Progenitor cell of endocrine pancreas (in vitro differentiated cells): ENCODE measurements at regions not wholly inside any gene's neighbourhood (a gene's known extent, or its start where the extent isn't known, plus 50 kb on each side); places are given as distances from the start of the nearest gene placed in this dataset.
"Not testable (repeated sequence)": the region's sequence is repeated elsewhere in the genome, so short reads cannot be mapped to it uniquely, and the experiment has no call there.

Source experiments
- DNase-seq: peaks from one replicate; pipeline ENCODE4 v3.0.0; 2021; ENCODE audit warnings: low spot score; ENCODE audit not compliant: unreplicated experiment
- H3K27ac Mint-ChIP-seq: 2 replicates; pipeline ENCODE4 v1.8.0; 2021; ENCODE audit warnings: mild to moderate bottlenecking, moderate library complexity, mixed read lengths
- H3K27me3 Mint-ChIP-seq: 2 replicates; pipeline ENCODE4 v1.8.0; 2021; ENCODE audit warnings: mixed read lengths
- H3K36me3 Mint-ChIP-seq: 2 replicates; pipeline ENCODE4 v1.8.0; 2022; ENCODE audit warnings: mixed read lengths; ENCODE audit not compliant: insufficient read depth
- H3K4me1 Mint-ChIP-seq: 2 replicates; pipeline ENCODE4 v1.8.0; 2021; ENCODE audit warnings: low read depth, mixed read lengths
- H3K4me3 Mint-ChIP-seq: 2 replicates; pipeline ENCODE4 v1.8.0; 2021; ENCODE audit warnings: low read depth, mild to moderate bottlenecking, moderate library complexity, mixed read lengths
- H3K9me3 Mint-ChIP-seq: 2 replicates; pipeline ENCODE4 v1.8.0; 2021; ENCODE audit warnings: low read depth, mixed read lengths
- CTCF ChIP-seq: fragments of 200-600 bp; sonication (generic); IDR thresholded peaks from one replicate; pipeline ENCODE4 v1.5.0; 2021; ENCODE audit warnings: antibody characterized with exemption, mild to moderate bottlenecking; ENCODE audit not compliant: unreplicated experiment

DNA sequence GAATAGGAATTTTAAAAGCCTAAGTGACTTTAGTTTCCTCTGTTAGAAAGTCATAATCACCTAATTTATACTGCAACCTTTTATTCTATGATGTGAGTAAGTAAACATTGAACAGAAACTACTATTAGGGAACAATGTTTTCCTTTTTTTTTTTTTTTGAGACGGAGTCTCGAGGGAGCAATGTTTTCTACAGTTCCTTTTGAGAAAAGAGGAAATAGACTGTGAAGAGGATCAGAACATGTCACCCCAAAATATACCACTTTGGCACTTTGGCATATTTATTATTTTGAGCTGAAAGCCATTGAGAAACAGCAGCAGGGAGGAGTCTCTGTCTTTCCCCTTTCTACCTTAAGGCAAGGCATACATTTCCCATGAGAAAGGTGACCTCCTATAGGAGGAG lies 162.7 kb upstream of the CNOT2 start:
- no peak for DNase-seq
- H3K36me3 Mint-ChIP-seq, result no peaks in the 10 kb centered on the region
- no peak overlapping the region for H3K4me3 Mint-ChIP-seq
- no peaks in the 10 kb centered on the region for H3K27me3 Mint-ChIP-seq
- H3K27ac Mint-ChIP-seq, result no peak overlapping the region
- TF ChIP-seq CTCF, result no peak
- peaks cover 9% of the 10 kb centered on the region for H3K9me3 Mint-ChIP-seq
- H3K4me1 Mint-ChIP-seq, result peaks cover 2% of the 10 kb centered on the region

GRCh38 chr12:70082997-70083676 lies 160.1 kb upstream of the CNOT2 start:
- TF ChIP-seq CTCF, result no peak
- no peak for DNase-seq
- Mint-ChIP-seq H3K36me3 (no peaks in the 10 kb centered on the region), H3K27ac (no peak overlapping the region), H3K9me3 (peaks cover 18% of the 10 kb centered on the region), H3K27me3 (no peaks in the 10 kb centered on the region), H3K4me3 (no peak overlapping the region), H3K4me1 (no peaks in the 10 kb centered on the region)

DNA sequence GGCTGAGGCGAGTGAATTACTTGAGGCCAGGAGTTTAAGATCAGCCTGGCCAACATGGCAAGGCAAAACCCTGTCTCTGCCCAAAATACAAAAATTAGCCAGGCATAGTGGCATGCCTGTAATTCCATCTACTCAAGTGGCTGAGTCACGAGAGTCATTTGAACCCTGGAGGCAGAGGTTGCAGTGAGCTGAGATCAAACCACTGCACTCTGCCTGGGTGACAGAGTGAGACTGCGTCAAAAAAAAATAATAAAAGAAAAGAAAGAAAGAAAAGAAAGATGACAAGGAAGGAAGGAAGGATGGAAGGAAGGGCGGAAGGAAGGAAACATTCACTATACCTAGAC lies 159.6 kb upstream of the CNOT2 start:
- H3K4me3 Mint-ChIP-seq, result no peak overlapping the region

GRCh38 chr12:70086372-70086771 lies 156.9 kb upstream of the CNOT2 start:
- H3K4me3 Mint-ChIP-seq, H3K4me1 Mint-ChIP-seq, H3K36me3 Mint-ChIP-seq, H3K27ac Mint-ChIP-seq, H3K27me3 Mint-ChIP-seq, DNase-seq: not testable (repeated sequence)
- H3K9me3 Mint-ChIP-seq, result peaks cover 22% of the 10 kb centered on the region

More for the DNA sequence above, 159.6 kb upstream of the CNOT2 start:
- H3K9me3 Mint-ChIP-seq, result peaks cover 22% of the 10 kb centered on the region
- no peak for TF ChIP-seq CTCF
- H3K27me3 Mint-ChIP-seq, result no peaks in the 10 kb centered on the region
- H3K4me1 Mint-ChIP-seq, result no peaks in the 10 kb centered on the region
- H3K27ac Mint-ChIP-seq, result no peak overlapping the region
- DNase-seq, result no peak
- no peaks in the 10 kb centered on the region for H3K36me3 Mint-ChIP-seq

GRCh38 chr12:70091021-70091521 lies 152.2 kb upstream of the CNOT2 start:
- no peaks in the 10 kb centered on the region for H3K36me3 Mint-ChIP-seq
- H3K4me1 Mint-ChIP-seq, result peaks cover 6% of the 10 kb centered on the region

More at GRCh38 chr12:70091021-70091521, 152.2 kb upstream of the CNOT2 start:
- Mint-ChIP-seq H3K9me3 (peaks cover 13% of the 10 kb centered on the region), H3K27ac (no peak overlapping the region), H3K4me3 (no peak overlapping the region), H3K27me3 (no peaks in the 10 kb centered on the region)
- no peak for DNase-seq
- TF ChIP-seq CTCF, result no peak
